Stimulated activated CD8-positive, alpha-beta memory T cell treated with anti-CD3 and anti-CD28 coated beads, Interleukin-12 subunit alpha, Interleukin-12 subunit beta, amount 100 ng/mL, for 24 hours (primary cell): ENCODE measurements at regions not wholly inside any gene's neighbourhood (a gene's known extent, or its start where the extent isn't known, plus 50 kb on each side); places are given as distances from the start of the nearest gene placed in this dataset.
"Not testable (repeated sequence)": the region's sequence is repeated elsewhere in the genome, so short reads cannot be mapped to it uniquely, and the experiment has no call there.

Experiments used
- DNase-seq: peaks from one replicate; pipeline ENCODE4 v3.0.0-alpha.2; 2020; ENCODE audit errors: extremely low read depth

DNA sequence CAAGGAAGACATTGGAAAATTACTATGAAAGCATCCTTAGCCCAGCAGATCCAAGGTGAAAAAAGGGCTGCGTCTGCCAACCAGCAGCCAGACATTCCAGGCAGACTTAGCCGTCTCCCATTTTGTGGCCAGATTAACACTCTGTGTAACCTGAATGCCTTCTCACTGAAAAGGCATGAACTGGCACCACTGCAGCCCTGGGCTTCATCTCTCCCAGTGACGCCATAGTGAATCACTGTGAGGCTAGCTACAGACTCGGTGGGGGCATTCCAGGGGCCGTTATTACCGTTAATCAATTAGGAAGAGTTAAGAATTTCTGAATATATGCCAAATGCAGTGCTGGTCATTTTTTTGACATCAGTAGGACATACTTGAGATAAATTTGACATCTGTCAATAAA, 627.4 kb downstream of the LMO4 start:
- no peak for DNase-seq

DNA sequence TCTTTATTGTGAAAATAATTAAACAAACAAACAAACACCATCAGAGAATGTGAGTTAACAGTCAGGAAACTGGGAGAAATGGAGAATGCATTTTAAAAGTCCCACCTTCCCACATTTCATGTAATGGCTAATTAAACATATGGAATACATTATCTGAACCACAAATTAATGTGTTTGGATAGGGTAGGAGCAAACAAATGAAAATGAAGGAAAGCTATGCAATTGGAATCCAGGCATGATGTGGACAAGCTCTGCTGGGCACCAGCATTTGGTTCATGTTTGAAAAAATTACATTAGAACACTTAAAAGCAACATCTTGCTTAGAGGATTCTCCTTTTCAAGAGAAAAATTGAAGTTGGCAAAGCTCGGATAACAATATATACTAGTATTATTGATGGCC, 628.1 kb downstream of the LMO4 start:
- DNase-seq: no peak

DNA sequence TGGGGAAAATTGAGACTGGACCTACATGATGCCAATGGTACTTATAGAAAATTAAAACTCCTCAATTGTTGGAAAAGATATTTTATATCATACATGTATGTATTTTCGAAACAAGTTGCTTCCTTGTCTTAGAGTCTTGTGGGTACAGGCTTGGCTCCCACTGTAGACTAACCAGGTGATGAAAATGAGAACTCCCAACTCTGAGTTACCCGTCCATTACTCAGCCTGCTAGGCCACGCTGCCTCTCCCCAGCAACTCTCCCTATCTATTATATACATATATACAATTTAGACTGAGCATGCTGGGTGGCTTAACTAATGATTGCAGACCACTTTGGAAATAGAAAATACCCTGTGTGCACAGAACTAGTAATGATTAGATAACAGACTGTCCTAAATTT, 628.7 kb downstream of the LMO4 start:
- DNase-seq: no peak

DNA sequence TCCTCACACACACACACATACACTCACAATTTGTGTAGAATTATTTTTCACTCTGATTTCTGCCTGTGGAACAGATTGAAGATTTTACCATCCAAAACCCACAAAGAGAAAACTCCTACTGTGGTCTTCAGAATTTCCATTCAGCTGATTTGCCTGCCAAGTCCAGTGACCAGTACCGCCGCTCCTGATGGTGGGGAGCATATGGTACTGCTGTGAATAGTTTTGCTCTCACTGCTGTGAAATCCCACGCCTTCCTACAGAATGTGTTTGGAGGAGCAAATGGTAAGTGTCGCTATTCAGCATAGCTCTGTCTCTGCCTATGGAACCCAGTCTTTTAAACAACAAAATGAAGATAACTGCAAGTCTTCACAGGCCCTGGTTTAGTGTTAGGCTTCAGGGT, 629.5 kb downstream of the LMO4 start:
- DNase-seq: no peak

DNA sequence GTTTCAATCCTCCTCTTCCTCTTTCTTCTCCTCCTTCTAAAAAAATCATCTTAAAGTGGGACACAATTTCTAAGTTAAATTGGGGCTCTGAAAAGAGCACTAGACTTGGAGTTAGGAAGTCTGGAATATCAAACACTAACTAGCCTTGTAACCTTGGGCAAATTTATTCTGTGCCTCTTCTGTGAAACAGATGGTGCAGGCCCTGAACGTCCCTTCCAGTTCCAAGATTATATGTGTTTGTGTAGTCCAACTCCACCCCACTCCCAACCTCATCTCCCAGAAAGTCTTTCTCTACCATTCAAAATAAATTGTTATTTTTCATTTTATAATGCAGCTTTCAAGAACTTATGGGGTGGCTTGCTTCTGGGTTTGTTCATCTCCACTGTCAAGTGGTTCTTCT, 630.0 kb downstream of the LMO4 start:
- DNase-seq: no peak

DNA sequence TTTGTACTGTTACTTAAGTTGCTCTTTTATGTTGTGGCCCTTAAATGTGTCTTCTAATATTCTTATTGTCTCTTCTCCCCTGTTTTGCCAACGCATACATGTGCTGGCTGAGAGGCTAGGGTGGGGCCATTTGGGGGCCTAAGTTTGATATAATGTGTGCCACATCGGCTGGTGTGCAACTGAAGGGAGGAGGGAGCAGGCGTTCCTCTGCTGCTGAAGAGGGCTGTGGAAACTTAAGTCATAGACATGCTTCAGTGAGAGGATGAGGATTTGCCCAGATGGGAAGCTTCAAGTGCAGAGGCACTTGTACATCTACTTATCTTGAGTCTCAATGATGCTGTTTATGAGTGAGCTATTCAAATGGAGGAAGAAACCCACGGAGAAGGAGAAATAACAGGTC, 630.6 kb downstream of the LMO4 start:
- no peak for DNase-seq

DNA sequence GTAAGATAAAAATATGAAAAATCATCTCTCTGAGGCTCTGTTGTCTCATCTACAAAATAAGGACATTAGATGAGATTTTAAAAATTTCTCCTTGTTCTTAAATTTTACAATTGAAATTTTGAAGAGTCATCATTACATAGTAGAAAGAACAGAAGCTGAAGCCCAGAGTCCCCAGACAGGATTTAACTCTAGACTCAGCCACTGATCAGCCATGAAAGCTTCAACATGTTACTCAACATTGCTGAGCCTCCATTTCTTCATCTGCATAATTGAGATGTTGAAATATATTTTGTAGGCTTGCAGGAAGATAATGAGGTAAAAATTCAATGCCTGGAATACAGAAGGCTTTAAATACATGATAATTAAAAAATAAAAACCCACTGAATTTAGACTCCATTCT, 633.3 kb downstream of the LMO4 start:
- DNase-seq: no peak

DNA sequence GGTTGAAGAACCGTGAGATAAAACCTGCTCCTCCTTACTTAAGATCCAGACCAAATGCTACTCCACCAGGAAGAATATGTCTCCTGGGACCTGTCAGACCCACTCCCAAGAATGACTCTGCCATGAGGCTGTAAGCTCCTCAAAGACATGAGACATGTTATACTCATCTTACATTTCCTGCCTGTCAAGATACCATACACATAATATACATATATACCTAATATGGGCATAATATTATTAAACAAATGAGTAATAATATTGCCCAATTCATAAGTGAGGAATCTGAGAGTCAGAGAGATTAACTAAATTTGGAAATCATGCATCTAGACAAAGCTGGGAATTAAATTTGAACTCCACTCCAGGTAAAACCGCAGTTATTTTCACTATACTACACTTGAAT, 634.9 kb downstream of the LMO4 start:
- no peak for DNase-seq

DNA sequence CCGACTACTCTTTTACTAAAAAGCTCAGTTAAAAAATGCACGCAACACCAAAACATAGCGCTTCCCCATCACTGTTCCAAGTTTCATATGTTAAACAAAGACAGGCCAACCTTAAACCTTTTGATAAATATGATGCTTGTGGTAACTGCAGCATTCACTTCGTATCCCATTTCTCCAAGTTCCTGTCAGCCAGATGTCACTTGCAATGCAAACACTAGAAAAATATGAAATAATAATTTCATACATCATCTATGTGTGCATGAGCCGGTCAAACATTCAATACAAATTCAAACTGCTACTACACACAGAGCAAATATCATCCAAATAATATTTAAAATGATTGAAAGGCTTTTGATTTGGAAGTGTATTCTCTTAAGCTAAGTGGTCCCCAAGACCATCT, 636.5 kb downstream of the LMO4 start:
- DNase-seq: no peak

DNA sequence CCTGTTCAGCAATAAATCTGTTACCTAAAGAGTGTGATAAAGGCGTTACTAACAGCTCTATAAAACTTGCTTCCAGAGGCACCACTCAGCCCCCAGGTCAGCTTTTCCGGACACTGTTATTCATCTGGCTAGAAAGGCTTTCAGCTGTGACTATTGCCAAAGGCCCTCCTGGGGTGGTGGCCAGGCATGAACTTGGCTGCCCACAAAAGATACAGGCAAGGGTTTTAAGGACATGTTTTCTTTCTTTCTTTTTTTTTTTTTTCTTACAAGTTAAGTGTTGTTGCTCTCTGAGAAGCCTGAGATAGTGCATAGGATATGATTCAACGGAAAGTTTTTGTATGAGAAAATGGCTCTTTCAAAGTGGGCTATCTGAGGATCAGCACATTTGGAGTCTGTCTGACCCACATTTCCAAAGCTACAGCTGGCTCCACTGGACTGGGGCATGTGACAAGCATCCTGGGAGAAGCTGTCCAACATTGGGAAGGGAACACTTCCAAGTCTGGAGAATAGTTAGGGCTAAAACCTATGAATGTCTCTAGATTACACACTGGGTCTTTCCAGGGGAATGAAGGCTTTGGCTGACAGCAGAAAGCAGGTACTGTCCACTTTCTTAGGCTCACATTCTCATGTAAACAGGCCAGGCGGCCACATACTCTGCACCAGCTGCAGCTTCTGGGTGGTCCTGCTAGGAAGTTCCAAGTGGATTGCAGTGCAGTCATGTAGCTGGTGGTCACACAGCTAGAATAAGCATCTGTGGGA, 639.7 kb downstream of the LMO4 start:
- no peak for DNase-seq

DNA sequence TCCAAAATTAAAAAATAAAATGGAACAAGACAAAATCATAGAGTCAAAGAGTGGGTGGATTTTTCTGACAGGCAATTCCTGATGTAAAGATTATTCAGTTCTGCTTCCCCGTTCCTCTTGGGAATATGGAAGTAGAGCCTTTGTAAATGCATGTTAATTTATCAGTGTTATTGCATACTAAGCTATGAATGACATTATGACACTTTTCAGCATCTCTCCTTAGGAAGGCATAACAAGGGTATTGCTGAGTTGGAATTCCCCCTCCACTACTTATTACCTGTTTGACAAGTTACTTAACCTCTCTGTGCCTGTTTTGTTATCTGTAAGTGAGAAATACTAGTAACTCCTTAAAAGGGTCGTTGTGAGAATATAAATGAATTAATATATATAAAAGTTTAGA, 640.4 kb downstream of the LMO4 start:
- no peak for DNase-seq

DNA sequence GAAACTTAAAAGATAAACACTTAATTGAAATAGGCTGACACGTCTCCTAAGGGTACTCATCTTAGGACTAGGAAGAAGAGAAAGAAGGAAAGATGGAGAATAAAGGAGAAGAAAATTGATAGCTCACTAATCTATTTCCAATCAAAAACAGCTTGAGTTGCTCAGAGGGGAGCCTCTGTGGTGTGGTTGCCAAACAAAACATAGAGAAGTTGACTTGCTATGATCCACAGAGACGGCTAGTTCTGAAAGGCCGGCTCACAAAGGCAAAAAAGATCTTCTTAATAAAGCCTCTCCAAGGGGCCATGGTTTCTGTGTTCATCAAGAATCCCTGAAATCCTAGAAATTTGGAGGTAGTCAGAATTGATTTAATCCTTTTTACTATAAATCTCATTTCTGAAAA, 644.1 kb downstream of the LMO4 start:
- no peak for DNase-seq

DNA sequence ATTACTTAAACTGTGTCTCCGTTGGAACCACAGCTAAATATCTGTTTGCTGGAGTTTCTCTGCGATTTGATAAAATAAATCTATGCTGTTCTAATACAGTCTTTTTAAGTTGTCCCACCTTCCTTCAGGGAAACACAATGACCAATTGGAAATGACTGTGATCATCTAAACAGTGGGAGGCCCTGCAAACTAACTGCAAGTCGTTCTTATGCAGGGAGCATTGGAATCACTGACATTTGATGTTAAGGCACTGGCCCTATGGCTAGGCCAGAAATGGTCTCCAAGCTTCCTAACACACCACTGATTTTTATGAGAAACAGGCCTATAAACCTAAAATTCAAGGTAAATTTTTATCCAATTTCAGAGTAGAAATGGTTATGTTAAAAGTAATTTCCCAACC, 645.2 kb downstream of the LMO4 start:
- no peak for DNase-seq

DNA sequence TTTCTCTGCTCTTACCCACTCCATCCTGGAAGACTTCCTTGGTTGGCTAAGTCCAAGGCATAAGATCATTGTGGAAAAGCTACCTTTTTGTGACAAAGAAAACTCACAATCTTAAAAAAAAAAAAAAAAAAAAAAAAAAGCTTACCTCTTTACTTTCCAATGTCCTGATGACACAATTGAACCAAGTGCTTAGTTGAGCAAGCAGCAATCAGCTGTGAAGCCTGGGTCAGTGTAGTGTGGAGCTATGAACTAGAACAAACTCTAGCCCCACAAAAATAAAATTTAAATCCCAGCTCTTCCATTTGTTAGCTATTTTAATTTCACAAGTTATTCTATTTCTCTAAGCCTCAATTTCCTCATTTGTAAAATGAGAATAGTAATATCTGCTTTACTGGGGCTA, 647.6 kb downstream of the LMO4 start:
- DNase-seq: no peak

DNA sequence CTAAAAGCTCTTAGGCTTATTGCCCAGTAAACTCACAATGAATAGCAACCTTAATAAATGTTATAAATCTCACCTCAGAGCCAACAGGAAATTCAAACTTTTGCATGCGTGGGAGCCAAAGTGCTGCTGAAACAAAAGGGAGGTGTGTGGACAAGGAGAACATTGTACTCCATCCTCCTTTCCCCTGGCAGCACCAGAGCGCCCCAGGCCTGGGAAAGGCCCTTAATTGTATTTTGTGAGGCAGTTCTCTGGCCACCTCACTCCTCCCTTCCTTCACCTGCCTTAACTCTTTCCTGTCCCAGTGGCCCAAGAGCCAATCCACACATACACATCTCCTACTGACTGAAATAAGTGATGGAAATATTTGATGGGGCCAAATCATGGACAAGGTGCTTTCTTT, 648.5 kb downstream of the LMO4 start:
- no peak for DNase-seq

DNA sequence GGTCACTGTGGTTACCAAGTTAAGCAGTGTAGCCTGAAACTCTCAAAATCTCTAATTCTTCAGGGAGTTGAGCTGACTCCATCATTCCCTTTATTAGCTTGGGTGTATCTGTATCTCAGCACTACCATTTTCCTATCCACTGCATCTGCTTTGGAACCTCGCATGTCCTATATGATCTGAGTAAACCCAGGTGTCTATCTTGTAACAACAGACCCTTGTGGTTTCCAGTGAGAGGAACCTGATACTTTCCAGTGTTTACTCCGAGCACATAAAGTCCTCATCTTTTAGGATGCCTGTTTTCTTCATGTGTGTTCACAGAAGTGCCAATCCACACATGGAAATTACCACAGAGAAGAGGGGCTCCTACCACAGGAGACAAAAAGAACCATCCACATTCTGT, 650.4 kb downstream of the LMO4 start:
- no peak for DNase-seq

DNA sequence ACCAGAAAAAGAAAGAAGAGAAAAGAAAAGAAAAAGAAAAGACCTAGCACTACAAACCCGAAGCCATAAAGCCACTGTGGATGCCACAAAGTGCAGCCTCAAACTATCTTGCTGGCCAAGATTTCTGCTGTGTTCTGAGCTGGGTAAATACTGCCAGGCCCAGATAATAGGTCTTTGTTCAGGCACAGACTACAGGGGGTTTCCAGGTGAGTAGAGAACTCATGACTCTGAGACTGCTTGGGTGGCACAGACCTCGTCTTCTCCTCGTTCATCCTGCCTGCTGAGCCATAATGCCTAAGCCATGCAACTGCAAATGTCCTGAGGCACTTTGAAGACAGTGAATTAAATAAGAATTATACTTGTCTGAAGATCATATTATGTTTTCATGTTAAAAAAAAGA, 651.8 kb downstream of the LMO4 start:
- DNase-seq: no peak

DNA sequence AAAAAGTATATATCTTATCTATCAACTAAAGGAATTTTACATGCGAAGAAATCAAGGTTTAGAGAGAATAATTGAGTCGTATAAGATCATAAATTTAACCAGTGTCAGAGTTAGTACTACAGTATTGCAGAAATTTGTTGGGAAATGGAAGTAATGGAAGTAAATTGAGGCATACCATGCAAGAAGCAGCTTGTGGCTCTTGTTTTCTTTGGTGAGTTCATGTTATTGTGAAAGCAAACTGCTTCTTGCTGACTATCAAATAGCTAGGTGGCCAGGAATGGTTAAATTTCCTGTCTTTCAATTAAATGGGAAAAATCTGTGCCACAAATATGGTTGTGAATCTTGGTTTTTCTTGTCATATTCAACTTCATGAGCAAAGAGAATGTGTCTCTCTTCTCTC, 652.7 kb downstream of the LMO4 start:
- DNase-seq: no peak

DNA sequence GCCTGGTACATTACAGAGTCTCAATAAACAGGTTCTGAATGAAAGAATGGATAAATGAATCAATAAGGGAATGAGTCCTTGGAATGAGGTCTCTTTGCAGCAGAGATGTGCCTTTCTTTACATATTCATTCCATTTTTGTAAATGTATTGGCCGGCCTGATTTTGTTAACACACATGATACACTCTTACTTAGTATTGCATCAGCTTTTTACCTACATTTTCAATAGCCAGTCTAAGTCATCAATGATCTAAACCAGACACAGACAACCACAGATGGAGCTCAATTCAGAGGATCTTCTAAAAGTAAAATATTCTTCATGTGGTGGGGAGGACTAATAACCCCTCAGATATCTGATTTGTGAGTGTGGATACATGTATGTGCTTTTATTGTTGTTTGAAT, 653.1 kb downstream of the LMO4 start:
- no peak for DNase-seq

DNA sequence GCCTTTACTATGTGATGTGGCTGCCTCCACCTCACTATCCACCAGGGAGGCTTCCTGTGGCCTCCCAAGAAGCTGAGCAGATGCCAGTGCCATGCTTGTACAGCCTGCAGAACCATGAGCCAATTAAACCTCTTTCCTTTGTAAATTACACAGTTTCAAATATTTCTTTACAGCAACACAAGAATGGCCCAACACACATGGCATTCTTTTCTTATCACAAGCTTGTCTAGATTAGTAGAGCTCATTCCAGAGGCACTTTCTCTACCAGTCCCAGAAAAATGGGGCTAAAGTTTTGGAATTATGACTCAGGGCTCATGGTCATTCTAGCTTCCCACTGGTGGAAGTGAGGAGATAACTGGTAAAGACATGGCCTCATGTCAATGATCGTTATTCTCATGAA, 655.2 kb downstream of the LMO4 start:
- no peak for DNase-seq

DNA sequence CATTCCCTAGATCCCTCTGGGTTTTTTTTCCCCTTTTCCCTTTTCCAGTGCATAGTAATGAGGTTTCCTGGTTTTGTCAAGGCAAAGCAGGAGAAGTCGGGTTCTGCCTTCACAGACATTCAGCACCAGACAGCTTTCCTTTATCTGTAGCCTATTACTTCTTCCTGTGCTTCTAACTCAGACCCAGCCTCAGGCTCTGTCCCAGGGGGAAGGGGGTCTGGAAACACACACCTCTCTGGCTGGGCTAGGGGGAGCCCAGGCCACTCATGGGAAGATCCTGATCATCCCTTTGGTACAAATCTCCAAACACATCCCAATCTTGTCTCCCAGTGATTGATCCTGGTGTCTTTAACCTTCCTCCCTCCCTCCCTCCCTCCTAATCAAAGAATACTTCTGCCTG, 656.4 kb downstream of the LMO4 start:
- no peak for DNase-seq

DNA sequence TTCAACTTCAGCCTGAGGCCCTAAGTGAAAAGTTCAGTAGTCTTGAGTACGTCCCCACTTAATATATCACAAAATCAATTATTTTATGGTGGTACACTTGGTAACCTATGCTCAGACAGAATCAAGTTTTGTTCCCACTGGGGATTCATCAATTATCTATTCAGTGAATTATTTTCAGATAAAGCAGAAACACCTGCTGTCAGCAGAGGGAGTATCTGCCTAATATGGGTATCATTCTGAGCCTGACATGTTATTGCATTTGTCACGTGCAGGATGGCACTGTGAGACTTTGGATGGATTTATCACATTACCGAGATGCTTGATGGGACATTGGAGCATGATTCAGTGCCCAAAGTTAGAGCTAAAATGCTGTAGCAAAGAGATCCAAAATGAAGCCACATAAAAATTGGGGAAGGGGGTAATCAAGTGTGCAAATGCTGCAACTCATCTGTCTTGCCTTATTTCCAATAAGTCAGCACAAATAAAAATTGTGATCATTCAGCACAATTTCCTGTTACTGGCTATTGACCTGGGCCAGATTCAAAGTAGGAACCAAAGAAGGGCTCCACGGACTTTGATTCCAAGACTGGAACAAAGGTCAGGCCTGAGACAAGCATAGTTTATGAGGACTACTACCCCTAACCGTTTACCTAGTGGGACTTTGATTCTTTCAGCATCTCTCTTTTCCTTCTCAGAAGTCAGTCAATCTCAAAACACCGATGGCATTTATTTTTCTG, 657.6 kb downstream of the LMO4 start:
- DNase-seq: no peak

DNA sequence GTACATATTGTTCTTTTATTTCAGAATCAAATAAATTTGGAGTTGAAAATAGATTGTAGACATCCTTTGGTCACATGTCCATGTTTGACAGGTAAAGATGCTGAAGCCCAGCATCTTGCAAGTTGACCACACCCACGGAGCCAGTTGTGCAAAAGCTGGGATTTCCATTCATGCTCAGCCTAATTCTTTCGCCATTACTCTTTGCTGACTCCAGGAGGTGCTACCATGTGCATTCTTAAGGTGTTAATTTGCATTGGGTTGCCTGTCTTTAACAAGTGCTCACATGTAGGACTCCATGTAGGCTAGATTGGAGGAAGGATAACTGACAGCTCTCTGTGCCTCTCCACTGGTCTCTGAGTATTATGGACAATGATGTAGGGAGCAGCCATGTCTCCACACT, 660.7 kb downstream of the LMO4 start:
- no peak for DNase-seq

DNA sequence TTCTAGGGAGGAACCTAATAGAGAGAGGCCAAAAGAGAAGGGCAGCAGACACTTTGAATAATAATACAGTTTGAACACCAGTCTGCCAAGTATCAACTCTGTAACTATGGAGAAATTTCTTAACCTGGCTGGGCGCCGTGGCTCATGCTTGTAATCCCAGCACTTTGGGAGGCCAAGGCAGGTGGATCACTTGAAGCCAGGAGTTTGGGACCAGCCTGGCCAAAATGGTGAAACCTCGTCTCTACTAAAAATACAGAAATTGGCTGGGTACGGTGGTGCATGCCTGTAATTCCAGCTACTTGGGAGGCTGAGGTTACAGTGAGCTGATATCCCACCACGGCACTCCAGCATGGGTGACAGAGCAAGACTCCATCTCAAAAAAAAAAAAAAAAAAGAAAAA, 663.9 kb downstream of the LMO4 start:
- DNase-seq: not testable (repeated sequence)
